ENCODE measurements at regions not wholly inside any gene's neighbourhood (a gene's known extent, or its start where the extent isn't known, plus 50 kb on each side); places are given as distances from the start of the nearest gene placed in this dataset.
"Not testable (repeated sequence)": the region's sequence is repeated elsewhere in the genome, so short reads cannot be mapped to it uniquely, and the experiment has no call there.

DNA sequence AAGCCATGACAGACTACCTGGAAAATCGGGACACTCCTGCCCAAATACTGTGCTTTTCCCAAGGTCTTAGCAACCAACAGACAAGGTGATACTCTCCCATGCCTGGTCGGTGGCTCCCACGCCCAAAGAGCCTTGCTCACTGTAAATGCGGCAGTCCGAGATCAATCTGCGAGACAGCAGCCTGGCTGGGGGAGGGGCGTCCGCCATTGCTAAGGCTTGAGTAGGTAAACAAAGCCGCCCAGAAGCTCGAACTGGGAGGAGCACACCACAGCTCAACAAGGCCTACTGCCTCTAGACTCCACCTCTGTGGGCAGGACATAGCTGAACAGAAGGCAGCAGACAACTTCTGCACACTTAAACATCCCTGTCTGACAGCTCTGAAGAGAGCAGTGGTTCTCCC is 272.1 kb upstream of the CCNG1 start:
- no peak for DNase-seq (ENCODE audit: low spot score)

DNA sequence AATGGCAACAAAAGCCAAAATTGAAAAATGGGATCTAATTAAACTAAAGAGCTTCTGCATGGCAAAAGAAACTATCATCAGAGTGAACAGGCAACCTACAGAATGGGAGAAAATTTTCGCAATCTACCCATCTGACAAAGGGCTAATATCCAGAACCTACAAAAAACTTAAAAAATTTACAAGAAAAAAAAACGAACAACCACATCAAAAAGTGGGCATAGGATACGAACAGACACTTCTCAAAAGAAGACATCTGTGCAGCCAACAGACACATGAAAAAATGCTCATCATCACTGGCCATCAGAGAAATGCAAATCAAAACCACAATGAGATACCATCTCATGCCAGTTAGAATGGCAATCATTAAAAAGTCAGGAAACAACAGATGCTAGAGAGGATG is 267.2 kb upstream of the CCNG1 start:
- not testable (repeated sequence) for DNase-seq (ENCODE audit: low spot score)

DNA sequence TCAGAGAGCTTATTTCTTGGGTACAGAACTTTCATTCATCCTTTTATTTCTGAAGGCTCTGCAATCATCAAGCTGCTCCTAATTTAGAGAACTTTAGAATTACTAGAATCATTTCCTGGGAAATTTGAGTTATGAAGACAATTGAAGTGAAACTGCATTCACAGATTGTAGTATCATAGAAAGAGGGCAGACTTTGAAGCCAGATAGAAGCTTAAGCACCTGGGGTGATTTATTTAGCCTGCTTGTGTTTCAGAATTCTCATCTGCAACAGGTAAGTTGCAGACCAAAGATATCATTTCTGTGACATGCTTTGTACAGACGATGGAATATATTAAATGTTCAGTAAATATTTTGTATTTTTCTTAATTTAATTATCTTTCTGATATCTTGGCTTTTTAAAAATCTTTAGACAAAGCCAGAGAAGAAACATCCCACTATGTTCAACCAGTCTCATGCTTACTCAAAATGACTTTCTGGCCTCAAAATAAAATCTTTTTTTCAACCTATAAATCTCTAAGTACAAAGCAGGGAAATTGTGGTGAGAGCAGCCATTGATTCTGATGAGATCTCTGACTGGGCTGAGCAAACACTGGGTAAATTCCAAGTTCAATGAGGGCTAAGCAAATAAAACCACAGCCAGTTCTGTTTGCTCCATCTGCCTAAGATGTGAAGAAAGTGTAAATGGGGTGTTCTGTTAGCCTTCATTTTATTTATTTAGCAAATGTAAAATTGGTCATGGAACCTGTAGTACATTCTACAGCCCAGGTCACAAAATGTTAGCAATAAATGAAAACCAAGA is 264.7 kb upstream of the CCNG1 start:
- DNase-seq (ENCODE audit: low spot score), result no peak

DNA sequence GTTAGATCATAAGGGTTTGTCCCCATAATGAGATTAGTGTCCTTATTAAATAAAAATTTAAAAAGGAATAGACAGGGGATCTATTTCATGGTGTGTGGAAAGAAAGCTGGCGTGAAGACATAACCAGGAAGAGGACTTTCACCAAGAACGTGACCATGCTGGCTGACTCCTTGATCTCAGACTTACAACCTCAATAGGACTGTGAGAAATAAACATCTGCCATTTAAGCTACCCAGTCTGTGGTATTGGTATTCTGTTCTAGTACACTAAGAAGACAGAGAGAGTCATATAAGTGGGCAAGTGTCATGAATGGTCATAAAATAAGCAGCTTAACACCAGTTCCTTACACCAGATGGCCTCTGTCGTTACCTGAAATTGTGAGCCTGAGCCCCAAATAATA is 259.4 kb upstream of the CCNG1 start:
- no peak for DNase-seq (ENCODE audit: low spot score)

DNA sequence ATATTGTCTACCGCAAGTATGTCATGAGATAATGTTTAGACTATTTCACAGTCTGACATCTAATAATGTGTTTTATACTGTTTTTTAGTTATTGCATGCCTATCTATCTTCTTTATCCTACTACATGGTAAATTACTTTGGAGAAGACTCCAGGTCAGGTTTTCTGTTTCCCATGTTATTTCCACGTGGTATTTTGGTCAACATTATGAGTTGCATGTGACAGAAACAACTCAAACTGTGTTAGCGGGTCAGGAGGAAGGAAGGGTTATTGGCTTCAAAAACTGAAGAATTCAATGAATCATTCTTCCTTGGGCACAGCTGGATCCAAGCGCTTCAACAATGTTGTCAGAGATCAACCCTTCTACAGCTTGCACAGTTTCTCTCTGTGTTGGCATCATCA is 252.1 kb upstream of the CCNG1 start:
- DNase-seq (ENCODE audit: low spot score), result no peak

DNA sequence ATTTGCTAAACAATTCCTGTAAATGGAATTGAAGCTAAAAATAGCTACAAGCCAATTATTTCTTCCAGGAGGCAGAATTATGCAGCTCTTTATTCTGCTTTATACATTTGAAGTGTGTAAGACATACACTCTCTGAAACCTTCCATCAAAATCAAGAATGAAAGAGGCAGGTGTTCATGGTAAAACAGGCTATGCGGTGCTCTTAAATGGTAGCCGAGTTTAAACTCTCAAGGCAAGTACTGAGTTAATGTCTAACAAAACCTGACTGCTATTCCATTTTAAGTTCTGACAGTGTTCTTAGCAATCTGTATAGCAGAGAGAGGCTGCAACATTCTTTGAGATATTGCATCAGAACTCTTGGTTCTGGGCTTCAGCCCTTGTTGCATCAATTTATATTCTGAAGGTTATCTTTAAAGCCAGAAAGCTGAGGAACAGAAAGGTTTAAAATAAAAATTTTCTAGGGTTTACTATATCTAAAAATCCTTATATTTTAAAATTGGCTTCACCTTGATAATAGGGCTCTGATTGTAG is 248.3 kb upstream of the CCNG1 start:
- no peak for DNase-seq (ENCODE audit: low spot score)

DNA sequence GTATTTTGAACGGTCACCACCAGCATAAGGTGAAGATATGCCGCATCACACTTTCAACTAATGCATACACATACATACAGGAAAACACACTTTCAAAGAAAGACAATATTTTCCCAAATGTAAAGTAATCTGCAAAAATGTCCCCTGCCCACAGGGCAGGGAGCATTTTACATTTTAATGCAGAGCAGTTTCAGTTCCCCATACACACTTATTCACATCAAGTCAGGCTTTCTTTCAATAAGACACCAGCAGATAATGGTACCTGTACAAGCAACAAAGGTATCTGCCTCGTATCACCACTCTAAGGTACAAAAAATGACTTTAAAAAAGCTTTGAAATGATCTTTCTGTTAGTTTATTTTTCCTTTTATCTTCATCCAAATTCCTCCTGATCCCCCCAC is 247.1 kb upstream of the CCNG1 start:
- DNase-seq (ENCODE audit: low spot score), result no peak

DNA sequence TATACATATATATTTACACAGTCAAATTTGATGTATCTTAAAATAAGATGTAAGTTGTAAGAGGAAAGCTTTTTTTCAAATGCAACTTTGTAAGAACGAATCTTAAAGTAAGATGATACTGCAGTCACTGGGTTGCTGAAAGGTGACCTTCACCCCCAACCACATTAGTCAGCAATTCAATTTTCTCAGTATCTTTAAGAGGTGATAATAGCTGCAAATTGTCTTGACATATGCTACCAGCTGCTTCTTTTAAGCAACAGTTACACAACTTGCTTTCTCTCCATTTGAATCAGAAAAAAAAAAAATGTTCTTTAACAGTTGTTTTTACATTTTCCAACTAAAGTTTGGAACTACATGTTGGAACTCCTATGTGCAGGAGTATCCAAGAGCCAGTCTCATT is 246.6 kb upstream of the CCNG1 start:
- no peak for DNase-seq (ENCODE audit: low spot score)

DNA sequence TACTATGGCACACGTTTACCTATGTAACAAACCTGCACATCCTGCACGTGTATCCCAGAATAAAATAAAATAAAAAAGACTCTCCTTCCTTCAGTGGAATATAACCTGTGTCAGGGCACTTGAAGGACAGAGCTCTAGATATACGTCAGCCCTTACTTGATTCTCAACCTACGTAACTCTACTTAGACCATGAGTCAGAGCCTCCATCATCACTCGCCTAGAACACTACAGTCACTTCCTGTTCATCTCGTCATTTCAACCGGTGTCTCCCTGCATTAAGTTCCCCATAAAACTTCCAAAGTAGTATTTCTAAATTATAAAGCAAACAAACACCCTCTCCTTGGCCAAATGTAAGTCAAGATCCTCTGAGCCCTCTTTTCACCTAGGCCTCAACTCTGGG is 243.5 kb upstream of the CCNG1 start:
- DNase-seq (ENCODE audit: low spot score), result no peak

DNA sequence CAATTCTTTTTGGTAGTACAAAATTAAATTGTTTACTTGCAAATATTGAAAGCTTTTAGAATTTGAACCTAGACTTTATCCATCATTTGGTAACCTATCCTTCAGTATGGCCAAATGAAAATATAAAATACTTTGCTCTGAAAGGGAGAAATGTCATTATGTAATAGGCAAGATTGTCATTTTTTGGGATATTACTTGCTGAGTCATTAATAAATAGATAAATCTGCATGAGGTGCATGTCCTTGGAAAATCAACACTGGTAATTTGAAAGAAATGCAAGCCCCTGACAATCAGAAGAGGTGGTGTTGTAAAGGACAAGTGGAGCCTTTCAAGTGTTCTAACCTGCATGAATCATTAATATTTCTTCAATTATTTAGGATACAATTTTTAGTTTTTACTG is 231.8 kb upstream of the CCNG1 start:
- no peak for DNase-seq (ENCODE audit: low spot score)

DNA sequence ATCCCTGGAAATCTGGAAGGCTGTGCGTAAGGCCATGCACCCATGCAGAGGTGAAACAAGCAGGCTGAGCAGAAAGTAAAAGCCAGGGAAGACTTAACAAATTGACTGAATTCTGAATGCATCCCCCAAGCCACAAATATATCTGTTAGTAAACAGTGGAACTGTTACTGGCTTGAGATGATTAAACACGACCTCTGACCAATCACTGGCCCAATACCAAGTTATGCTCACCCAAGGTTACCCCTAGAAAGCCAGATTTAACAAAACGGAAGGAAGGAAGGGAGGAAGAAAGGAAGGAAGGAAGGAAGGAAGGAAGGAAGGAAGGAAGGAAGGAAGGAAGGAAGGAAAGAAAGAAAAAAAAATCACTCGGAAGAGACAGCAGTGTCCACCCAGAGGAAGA is 215.8 kb upstream of the CCNG1 start:
- no peak for DNase-seq (ENCODE audit: low spot score)

DNA sequence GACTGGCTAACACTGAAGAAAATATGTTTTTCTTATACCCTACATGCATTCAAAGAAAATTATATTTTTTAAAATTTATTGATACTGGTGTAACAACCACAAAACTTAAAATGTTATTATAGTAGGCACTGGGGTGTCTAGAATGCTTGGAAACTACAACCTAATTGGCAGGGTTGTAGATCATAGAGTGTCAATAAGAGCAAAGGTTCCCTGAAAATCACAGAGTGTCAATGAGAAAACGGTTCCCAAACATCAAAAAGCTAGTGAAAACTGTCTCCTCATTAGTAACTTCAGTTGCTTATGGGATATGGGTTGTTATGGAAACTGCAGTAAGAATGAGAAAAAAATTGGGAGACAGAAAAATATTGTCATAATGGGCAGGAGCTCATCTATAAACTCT is 214.4 kb upstream of the CCNG1 start:
- no peak for DNase-seq (ENCODE audit: low spot score)

DNA sequence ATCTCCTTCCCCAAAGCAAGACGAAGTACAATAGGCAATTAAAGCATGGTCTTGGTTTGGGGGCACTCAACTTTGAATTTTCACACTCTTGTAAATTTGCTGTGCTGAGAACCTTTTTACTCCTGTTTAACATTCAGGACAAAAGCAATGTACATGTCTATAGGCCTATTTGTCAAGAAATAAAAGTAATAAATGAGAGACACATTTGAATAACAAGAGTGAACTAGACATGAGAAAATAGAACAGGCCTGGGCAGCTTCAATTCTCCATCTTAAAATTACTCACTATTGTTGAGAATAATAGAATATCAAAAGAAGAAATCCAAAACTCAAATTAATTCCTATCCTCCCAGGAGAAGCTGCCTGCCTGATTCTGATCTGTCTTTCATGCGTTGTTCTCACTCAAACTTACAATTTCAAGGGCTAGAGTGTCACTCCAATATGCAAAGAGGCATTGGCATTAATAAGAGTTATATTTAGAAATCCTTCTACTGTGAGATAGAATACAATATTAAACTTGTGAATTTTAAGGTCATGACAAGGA is 192.9 kb upstream of the CCNG1 start:
- no peak for DNase-seq (ENCODE audit: low spot score)

DNA sequence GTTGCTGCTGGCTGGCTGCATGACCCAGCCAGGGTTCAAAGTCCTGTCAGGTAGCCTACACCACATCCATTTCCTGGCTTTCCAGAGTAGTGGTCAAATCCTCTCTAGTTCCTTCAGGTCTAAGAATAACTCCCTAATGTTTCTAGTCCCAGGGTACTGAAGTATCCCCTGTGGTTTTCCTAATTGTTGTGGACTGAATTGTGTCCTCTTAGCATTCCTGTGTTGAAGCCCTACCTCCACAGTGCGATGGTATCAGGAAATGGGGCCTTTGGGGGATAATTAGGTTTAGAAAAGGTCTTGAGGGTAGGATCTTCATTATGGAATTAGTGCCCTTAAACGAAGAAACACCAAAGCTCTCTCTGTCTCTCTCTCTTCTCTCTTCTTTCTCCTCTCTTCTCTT is 191.8 kb upstream of the CCNG1 start:
- DNase-seq (ENCODE audit: low spot score), result no peak

DNA sequence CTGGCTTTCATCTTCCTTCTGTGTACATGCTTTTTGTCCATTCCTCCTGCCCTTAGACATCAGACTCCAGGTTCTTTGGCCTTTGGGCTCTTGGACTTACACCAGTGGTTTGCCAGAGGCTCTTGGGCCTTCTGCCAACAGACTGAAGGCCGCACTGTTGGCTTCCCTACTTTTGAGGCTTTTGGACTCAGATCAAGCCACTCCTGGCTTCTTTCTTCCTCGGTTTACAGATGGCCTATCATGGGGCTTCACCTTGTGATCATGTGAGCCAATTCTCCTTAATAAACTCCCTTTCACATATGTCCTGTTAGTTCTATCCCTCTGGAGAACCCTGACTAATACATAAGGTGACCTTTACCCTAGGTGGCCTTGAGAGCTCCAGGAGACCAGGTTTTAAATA is 189.1 kb upstream of the CCNG1 start:
- no peak for DNase-seq (ENCODE audit: low spot score)

DNA sequence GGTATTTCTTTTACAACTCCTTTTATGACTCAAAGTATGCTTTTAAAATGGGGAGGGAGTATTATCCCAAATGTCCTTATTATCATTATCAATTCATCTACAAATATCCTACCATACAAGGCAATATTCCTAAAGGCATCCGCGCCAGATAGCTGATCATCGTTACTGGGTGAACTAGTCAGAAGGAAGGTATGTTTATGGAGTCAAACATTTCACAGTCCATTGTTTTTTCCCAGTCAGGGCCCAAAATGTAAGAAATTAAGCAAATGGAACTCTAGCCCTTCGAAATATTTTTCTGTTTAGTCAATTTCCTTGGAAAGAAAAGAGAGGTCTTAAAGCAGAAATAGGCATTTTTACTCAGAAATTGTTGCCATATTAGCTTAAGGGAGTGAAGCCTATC is 188.5 kb upstream of the CCNG1 start:
- no peak for DNase-seq (ENCODE audit: low spot score)

DNA sequence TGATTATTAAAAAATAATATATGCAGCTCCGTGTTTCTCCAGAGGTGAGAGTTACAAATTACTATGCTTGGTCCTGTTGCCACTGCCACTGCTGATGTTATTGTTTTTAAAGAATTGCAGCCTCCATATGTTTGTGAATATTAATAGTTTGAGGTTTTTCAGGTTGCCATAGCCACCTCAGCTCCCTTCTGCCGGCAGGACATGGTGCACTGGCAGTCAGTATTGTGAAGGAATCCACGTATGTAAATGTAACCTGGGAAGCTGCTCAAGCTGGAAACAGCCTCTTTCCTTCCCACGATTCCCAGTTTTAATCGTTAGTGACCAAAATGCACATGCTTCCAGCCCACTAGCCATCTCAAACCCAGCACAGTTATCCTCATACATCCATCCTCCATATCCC is 184.4 kb upstream of the CCNG1 start:
- DNase-seq (ENCODE audit: low spot score), result no peak

DNA sequence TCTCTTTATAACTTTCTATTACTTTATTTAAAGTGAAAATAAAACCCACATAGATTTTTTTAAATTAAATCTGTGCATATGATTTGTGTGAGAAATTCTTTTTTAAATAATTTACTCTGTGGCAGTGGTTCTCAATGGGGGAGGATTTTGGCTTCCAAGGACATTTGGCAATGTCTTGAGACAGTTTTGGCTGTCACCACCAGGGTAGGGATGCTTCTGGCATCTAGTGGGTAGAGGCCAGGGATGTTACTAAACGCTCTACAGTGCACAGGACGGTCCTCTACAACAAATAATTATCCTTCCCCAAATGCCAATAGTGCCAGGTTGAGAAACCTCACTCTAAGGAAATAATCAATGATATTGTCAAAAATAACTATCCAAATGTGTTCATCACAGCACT is 177.9 kb upstream of the CCNG1 start:
- no peak for DNase-seq (ENCODE audit: low spot score)

DNA sequence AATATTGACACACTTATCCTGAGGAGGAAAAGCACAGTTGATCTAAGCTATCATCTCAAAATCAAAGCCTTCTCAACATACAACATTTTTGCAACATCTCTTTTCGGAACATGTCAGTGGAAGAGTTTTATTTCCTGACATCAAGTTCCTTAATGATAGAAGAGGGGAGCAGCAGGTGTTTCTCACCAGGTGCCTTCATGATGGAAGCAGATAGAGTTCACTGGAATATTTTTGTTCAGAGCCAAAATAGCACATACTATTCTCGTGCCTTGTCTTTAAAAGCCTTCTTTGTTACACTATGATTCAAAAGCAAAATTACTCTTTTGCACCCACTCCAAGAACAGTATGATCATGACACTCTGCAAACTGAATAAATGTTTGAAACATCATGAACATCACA is 176.9 kb upstream of the CCNG1 start:
- DNase-seq (ENCODE audit: low spot score), result no peak

DNA sequence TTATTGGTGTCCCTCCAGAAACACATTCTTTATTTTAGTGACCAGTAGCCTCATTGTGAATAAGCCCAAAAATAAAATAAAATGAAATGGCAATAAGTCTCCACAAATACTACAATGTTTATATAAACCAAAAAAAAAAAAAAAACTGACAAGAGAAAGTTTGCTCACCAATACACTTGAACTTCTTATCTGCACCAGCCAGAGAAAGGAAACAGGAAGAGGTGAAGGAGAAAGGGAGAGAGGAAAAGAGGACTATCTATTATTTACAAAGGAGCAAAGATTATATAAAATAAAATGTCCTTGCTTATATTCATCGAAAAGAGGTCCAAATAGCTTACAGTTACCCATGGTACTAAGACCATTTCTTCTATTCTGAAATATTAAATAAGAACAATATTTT is 176.4 kb upstream of the CCNG1 start:
- no peak for DNase-seq (ENCODE audit: low spot score)

DNA sequence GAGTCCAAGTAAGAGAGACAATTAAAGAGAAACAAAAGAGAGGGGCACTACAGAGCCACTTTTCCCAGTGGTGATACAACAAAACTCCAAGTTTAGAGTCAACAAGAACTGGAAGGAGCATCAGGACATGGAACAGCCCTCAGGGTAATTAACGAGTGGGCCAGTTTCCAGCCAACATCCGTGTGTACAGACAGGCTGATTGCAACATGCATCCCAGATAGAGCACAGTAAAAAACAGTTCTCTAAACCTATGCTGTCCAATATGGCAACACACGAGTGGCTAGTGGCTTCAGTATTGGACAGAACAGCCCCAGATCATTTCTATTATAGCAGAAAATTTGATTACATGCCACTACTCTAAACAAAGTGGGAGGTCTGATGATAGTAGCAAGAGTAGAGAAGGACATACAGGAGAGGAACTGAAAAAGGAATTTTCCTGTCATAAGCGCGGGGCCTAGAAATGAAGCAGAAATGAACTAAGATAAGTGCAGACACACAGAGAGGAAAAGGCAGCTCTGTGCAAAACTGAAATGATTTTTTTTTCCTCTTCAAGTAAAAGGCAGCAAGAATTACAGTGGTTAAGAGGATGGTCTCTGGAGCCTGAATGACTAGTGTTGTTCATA is 175.6 kb upstream of the CCNG1 start:
- no peak for DNase-seq (ENCODE audit: low spot score)

DNA sequence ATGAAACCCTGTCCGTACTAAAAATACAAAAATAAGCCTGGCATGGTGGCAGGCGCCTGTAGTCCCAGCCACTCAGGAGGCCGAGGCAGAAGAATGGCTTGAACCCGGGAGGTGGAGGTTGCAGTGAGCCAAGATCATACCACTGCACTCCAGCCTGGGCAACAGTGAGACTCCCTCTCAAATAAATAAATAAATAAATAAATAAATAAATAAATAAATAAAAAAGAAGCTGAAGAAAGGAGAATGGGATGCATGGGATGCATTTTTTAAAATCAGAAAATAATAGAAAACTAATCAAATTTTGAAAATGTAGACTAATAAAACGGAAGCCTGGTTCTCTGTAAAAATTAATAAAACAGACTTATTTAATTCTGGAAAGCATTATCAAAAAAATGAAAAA is 171.1 kb upstream of the CCNG1 start:
- not testable (repeated sequence) for DNase-seq (ENCODE audit: low spot score)

DNA sequence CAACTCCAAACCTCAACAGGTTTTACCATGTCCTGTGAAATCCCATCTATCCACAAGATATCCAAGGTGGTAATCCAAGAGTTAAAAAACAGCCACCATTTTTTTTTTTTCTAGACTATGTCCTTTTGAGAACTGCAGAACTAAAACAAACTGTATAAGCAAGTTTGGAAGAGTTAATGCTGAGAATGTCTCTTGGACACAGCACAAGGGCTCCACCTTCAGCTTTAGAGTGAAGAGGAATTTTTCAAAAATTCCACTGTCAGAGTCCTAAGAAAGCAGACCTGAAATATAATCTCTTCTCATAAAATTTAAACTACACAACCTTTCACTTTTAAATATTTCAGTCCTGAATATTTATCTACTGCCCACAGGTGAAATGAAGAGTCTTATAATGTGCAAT is 167.8 kb upstream of the CCNG1 start:
- no peak for DNase-seq (ENCODE audit: low spot score)

DNA sequence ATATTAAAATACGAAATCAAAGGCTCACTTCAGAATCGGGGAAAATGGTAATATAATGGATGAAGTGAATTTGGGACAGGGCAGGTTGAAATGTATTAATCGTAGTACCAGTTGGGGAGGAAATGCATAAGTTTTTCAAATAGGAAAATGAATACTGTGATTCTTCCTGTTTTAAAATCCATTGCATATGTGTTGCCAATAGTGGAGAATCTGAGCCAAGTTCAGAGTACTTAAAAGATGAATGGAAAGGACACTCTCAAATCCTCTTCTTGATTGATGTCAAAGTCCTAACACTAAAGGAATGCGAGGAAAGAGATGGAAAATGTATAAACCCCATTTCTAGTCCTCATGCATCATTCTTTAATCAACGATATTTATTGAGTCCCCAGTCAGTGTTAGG is 160.9 kb upstream of the CCNG1 start:
- DNase-seq (ENCODE audit: low spot score), result no peak
